ENCODE measurements at regions not wholly inside any gene's neighbourhood (a gene's known extent, or its start where the extent isn't known, plus 50 kb on each side); places are given as distances from the start of the nearest gene placed in this dataset.
"Not testable (repeated sequence)": the region's sequence is repeated elsewhere in the genome, so short reads cannot be mapped to it uniquely, and the experiment has no call there.

DNA sequence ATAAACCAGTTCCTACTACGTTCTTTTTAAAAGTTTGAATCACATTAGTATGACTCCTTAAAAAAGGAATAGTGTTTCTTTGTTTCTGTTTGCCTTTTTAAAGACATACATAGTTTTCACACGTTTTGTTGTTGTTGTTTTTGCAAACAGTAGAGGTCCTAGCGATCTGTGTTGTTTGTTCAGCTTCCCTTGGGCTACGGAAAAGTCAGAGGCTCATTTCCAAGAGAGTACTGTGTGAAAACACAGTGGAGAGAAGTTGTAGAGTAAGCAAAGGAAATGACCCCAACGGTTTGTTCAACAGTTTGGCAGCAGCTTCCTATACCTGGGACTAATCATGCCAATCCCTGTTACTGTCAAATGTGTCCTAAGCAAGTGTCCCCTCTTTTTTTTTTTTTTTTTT, 87.1 kb upstream of the STEAP1 start:
- DNase-seq, result peak in 2 of 3 donors; percentile 1 to 8

DNA sequence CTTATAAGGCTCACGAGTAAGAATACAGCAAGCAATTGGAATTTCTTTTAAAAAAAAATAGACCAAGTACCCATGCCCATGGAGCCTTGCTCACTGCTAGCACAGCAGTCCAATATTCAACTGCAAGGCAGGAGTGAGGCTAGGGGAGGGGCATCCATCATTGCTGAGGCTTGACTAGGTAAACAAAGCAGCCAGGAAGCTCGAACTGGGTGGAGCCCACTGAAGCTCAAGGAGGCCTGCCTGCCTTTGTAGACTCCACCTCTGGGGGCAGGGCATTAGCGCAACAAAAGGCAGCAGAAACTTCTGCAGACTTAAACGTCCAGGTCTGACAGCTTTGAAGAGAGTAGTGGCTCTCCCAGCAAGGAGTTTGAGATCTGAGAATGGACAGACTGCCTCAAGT, 84.0 kb upstream of the STEAP1 start:
- not testable (repeated sequence) for DNase-seq

DNA sequence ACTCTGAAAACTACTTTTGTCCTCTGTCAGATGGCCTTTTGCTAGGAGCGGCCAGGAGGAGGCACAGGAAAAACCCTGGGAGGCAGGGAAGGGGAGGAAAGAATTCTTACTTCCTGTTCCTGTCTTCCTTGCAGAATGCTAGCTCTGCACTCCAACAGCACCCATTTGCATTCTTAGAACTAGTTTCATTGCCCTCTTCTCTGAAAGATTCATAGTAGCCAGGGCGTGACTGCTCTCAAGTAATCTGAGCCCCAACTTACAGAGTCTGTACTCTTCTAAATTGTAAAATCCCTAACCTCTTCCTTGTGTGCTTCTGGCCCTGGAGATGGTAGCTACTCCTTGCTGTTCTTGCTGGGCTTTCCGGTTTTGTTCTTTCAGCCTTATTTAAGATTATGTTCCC, 75.3 kb upstream of the STEAP1 start:
- DNase-seq, result no peak

- no peak for DNase-seq
These were observed 72.6 kb upstream of the STEAP1 start for GRCh38 chr7:90081621-90082020.

DNA sequence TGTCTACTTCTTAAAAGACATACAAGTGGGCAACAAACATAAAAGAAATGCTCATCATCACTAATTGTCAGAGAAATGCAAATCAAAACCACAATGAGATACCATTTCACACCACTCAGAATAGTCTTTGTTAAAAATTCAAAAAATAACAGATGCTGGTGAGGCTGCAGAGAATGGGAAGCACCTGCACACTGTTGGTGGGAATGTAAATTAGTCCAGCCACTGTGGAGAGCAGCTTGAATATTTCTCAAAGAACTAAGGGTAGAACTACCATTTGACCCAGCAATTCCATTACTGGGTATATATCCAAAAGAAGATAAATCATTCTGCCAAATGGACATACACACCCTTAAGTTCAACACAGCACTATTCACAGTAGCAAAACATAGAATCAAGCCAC, 61.8 kb upstream of the STEAP1 start:
- no peak for DNase-seq

DNA sequence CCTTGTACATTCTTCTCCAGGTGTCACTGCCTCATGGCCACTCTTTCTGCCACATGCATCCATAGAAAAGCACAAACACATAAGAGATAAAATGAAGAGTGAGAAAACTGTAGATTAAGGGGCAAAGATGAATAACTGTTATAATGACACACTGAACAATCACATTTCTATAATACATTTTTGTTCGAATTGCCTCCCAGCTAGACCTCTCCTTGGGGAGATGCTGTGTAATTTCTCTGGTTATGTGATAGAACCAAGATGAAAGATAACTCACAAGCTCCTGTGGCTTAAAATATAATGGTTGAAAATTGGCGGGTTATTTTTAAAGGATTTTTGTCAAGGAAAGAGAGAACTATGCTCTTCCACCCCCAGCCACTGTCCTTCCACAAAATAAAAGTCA, 60.2 kb upstream of the STEAP1 start:
- no peak for DNase-seq
